ENCODE measurements at regions not wholly inside any gene's neighbourhood (a gene's known extent, or its start where the extent isn't known, plus 50 kb on each side); places are given as distances from the start of the nearest gene placed in this dataset.
A peak's percentile ranks its signal among the peaks of the same experiment; 100 is the strongest.

- TF ChIP-seq GLI2 (tag by site-specific recombination; IDR thresholded peaks at IDR 0.05; ENCODE audit: borderline replicate concordance, low read depth) = no peak
- no peak for TF ChIP-seq ZNF174 (tag by site-specific recombination; IDR thresholded peaks at IDR 0.05)
- no peak for TF ChIP-seq ZNF404 (tag by site-specific recombination; IDR thresholded peaks at IDR 0.05)
- TF ChIP-seq ZNF843 (tag by site-specific recombination; IDR thresholded peaks at IDR 0.05) = no peak
- TF ChIP-seq ZNF362 (tag by site-specific recombination; IDR thresholded peaks at IDR 0.05) = no peak
These were observed 136.4 kb downstream of the C9orf50 start (continued) for GRCh38 chr9:129484352-129485000.

GRCh38 chr9:129483415-129484351 lies 137.2 kb downstream of the C9orf50 start:
- POLR2A ChIA-PET = interaction anchor here (0.7 to 4.1 kb wide), 15 partner anchors 8 to 345 kb away, joined by 3 to 46 read pairs (median 3); partner anchors contain the start of gene IER5L
- CTCF ChIA-PET = interaction anchor here (0.6 to 1.2 kb wide), 6 partner anchors 21 to 353 kb away, joined by 3 to 5 read pairs (median 4); no protein-coding TSS in a partner anchor
- Histone ChIP-seq H3K9me3 (ENCODE audit: control insufficient read depth, insufficient read depth, low read depth, low read length) (no peaks in the 10 kb centered on the region), H3K27ac (ENCODE audit: extremely low read depth, low read depth, low read length) (peak overlapping the region; percentile 87), H3K36me3 (ENCODE audit: control insufficient read depth in 2 of 2, insufficient read depth in 1 of 2, low read length in 2 of 2) (no peaks in the 10 kb centered on the region), H3K4me3 (ENCODE audit: low read depth, low read length) (peak overlapping the region; percentile 22), H3K4me1 (ENCODE audit: control insufficient read depth, insufficient read depth, low read length) (no peaks in the 10 kb centered on the region; the same call in 1 of the 2 replicates)
- TF ChIP-seq PATZ1 (tag by site-specific recombination; IDR thresholded peaks at IDR 0.05) (peak; percentile 74), ZNF449 (tag by site-specific recombination; IDR thresholded peaks at IDR 0.05) (no peak), ZNF518A (tag by site-specific recombination; conservative IDR thresholded peaks at IDR 0.05; ENCODE audit: low read depth) (no peak), ZNF133 (tag by site-specific recombination; IDR thresholded peaks at IDR 0.05) (no peak), YY1 (tag by site-specific recombination; IDR thresholded peaks at IDR 0.05) (no peak), ZNF169 (tag by site-specific recombination; IDR thresholded peaks at IDR 0.05) (no peak), ZNF549 (tag by site-specific recombination; IDR thresholded peaks at IDR 0.05) (no peak), ZNF223 (tag by site-specific recombination; IDR thresholded peaks at IDR 0.05) (no peak), ZNF544 (tag by site-specific recombination; IDR thresholded peaks at IDR 0.05) (no peak), ZSCAN4 (tag by site-specific recombination; IDR thresholded peaks at IDR 0.05) (0 out of 2 replicates have a peak, but pooled peaks have one; percentile 19), ZBTB10 (tag by site-specific recombination; IDR thresholded peaks at IDR 0.05) (no peak; the same call in 1 of the 2 replicates), ZNF600 (tag by site-specific recombination; IDR thresholded peaks at IDR 0.05) (peak; percentile 59), ZNF366 (tag by site-specific recombination; conservative IDR thresholded peaks at IDR 0.05) (no peak), SP2 (tag by site-specific recombination; IDR thresholded peaks at IDR 0.05) (no peak), TCF7L2 (IDR thresholded peaks at IDR 0.05; ENCODE audit: borderline replicate concordance, low read depth, low read length) (no peak)
